ENCODE measurements at regions not wholly inside any gene's neighbourhood (a gene's known extent, or its start where the extent isn't known, plus 50 kb on each side); places are given as distances from the start of the nearest gene placed in this dataset.

DNA sequence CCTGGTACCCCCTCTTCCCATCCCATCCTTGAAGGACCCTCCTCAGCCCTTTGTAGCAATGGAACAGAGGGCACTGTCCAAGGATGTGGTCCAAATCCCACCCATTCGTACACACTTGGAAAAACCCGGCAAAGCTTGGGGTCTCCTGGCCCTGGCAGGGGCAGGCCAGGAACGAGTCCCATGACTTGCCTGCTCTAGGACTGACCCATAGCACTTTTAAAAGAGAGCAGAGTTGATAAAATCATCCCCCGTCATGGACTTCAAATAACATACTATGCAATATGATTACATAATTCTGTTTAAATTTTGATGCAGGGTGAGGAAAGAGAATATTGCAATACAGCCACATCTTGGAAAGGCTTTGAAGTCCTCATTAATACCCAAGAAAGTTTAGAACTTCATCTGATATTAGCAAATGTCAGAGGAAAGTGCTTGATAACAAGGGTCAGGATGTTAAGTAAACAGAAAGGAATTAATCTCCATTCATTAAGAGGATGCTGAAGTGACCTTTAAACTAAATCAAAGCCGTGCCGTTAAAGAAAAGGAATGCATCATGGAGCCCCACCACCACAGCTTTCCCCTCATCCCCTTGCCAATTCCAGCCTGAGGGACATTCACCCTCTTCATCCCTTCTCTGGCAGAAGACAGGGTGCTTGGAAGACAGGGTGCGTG is 60.7 kb upstream of the NXT1 start:
- TF ChIP-seq, protein P1, sequence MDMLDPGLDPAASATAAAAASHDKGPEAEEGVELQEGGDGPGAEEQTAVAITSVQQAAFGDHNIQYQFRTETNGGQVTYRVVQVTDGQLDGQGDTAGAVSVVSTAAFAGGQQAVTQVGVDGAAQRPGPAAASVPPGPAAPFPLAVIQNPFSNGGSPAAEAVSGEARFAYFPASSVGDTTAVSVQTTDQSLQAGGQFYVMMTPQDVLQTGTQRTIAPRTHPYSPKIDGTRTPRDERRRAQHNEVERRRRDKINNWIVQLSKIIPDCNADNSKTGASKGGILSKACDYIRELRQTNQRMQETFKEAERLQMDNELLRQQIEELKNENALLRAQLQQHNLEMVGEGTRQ (IDR thresholded peaks at IDR 0.05; ENCODE audit: low read depth, low read length), result no peak
- TF ChIP-seq, protein P2, sequence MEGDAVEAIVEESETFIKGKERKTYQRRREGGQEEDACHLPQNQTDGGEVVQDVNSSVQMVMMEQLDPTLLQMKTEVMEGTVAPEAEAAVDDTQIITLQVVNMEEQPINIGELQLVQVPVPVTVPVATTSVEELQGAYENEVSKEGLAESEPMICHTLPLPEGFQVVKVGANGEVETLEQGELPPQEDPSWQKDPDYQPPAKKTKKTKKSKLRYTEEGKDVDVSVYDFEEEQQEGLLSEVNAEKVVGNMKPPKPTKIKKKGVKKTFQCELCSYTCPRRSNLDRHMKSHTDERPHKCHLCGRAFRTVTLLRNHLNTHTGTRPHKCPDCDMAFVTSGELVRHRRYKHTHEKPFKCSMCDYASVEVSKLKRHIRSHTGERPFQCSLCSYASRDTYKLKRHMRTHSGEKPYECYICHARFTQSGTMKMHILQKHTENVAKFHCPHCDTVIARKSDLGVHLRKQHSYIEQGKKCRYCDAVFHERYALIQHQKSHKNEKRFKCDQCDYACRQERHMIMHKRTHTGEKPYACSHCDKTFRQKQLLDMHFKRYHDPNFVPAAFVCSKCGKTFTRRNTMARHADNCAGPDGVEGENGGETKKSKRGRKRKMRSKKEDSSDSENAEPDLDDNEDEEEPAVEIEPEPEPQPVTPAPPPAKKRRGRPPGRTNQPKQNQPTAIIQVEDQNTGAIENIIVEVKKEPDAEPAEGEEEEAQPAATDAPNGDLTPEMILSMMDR (conservative IDR thresholded peaks at IDR 0.05; ENCODE audit: low read depth, low read length), result no peak
- no peak for TF ChIP-seq CHD1 (IDR thresholded peaks at IDR 0.05; ENCODE audit: low read depth, low read length)
- TF ChIP-seq POLR2A (IDR thresholded peaks at IDR 0.05; ENCODE audit: low read depth, low read length), result no peak
- no peak for TF ChIP-seq CEBPB (IDR thresholded peaks at IDR 0.05; ENCODE audit: low read depth, low read length)
- no peak for TF ChIP-seq MAZ (IDR thresholded peaks at IDR 0.05; ENCODE audit: borderline replicate concordance, low read depth, low read length)
- no peak for TF ChIP-seq SMC3 (IDR thresholded peaks at IDR 0.05; ENCODE audit: low read depth, low read length)
- TF ChIP-seq BHLHE40 (IDR thresholded peaks at IDR 0.05; ENCODE audit: low read depth, low read length), result no peak
- no peak for TF ChIP-seq NFE2L2 (IDR thresholded peaks at IDR 0.05; ENCODE audit: low read depth, low read length)
- no peak for TF ChIP-seq MXI1 (IDR thresholded peaks at IDR 0.05; ENCODE audit: borderline replicate concordance, low read depth, low read length)
- TF ChIP-seq RFX5 (IDR thresholded peaks at IDR 0.05; ENCODE audit: low read depth, low read length), result no peak
